CD4-positive, alpha-beta memory T cell (primary cell): ENCODE measurements at regions not wholly inside any gene's neighbourhood (a gene's known extent, or its start where the extent isn't known, plus 50 kb on each side); places are given as distances from the start of the nearest gene placed in this dataset.

Experiments
- CTCF ChIA-PET: fragments of 350-600 bp; sonication (Branson Sonifier 250); formaldehyde crosslinking; loops from one replicate; lab custom pipeline; 2021; ENCODE audit warnings: inconsistent platforms; ENCODE audit not compliant: partially characterized antibody; lab: Charles Lee
- POLR2A ChIA-PET: fragments of 350-600 bp; sonication (Branson Sonifier 250); formaldehyde crosslinking; loops from one replicate; lab custom pipeline; 2021; ENCODE audit not compliant: partially characterized antibody; lab: Charles Lee
- DNase-seq, 5 donors: peaks; one replicate each; pipeline versions ENCODE4 v3.0.0 to v3.0.0-alpha.2; 2020 to 2022; ENCODE audit warnings: mixed read lengths in 1 of 5
- H3K27ac ChIP-seq: one replicate; pipeline ENCODE4 v1.7.0; 2013; ENCODE audit warnings: low read depth, low read length
- H3K27me3 ChIP-seq: 2 replicates; pipeline ENCODE4 v1.7.0; 2013; ENCODE audit warnings: mild to moderate bottlenecking, low read length, moderate library complexity; ENCODE audit not compliant: insufficient read depth
- H3K36me3 ChIP-seq: 2 replicates; pipeline ENCODE4 v1.7.0; 2013; ENCODE audit warnings: mild to moderate bottlenecking, low read length, moderate library complexity; ENCODE audit not compliant: insufficient read depth
- H3K4me1 ChIP-seq: 2 replicates; pipeline ENCODE4 v1.7.0; 2013; ENCODE audit warnings: mild to moderate bottlenecking, low read length, moderate library complexity; ENCODE audit not compliant: insufficient read depth
- H3K4me3 ChIP-seq, 2 donors: one replicate each; pipeline ENCODE4 v1.7.0; 2013; ENCODE audit warnings: low read length in 2 of 2, mild to moderate bottlenecking in 1 of 2
- H3K9me3 ChIP-seq, 2 donors: one replicate each; pipeline ENCODE4 v1.7.0; 2013; ENCODE audit warnings: low read length in 2 of 2, control low read depth in 1 of 2; ENCODE audit not compliant: control insufficient read depth in 1 of 2
- H3K27ac Mint-ChIP-seq, 7 donors: one replicate each; pipeline ENCODE4 v1.8.0; 2020 to 2021; ENCODE audit warnings: mixed read lengths in 7 of 7, mild to moderate bottlenecking in 6 of 7, inconsistent platforms in 3 of 7, moderate library complexity in 3 of 7
- H3K27me3 Mint-ChIP-seq, 2 donors: one replicate each; pipeline ENCODE4 v1.8.0; 2020 to 2021; ENCODE audit warnings: mixed read lengths in 2 of 2
- H3K36me3 Mint-ChIP-seq, 2 donors: one replicate each; pipeline ENCODE4 v1.8.0; 2020 to 2021; ENCODE audit warnings: mixed read lengths in 2 of 2, inconsistent platforms in 1 of 2, mild to moderate bottlenecking in 1 of 2
- H3K4me1 Mint-ChIP-seq, 4 donors: one replicate each; pipeline ENCODE4 v1.8.0; 2020 to 2021; ENCODE audit warnings: mixed read lengths in 4 of 4, mild to moderate bottlenecking in 1 of 4
- H3K4me3 Mint-ChIP-seq, 8 donors: one replicate each; pipeline ENCODE4 v1.8.0; 2020 to 2021; ENCODE audit warnings: mixed read lengths in 8 of 8, mild to moderate bottlenecking in 7 of 8, moderate library complexity in 6 of 8, inconsistent platforms in 3 of 8
- H3K9me3 Mint-ChIP-seq, 8 donors: one replicate each; pipeline ENCODE4 v1.8.0; 2020 to 2021; ENCODE audit warnings: mixed read lengths in 8 of 8, mild to moderate bottlenecking in 5 of 8, inconsistent platforms in 3 of 8, moderate library complexity in 1 of 8
- intact Hi-C: fragments of 100-400 bp; cut with micrococcal nuclease; formaldehyde crosslinking; loops from one replicate; pipeline ENCODE4 v1.15.1; 2023

DNA sequence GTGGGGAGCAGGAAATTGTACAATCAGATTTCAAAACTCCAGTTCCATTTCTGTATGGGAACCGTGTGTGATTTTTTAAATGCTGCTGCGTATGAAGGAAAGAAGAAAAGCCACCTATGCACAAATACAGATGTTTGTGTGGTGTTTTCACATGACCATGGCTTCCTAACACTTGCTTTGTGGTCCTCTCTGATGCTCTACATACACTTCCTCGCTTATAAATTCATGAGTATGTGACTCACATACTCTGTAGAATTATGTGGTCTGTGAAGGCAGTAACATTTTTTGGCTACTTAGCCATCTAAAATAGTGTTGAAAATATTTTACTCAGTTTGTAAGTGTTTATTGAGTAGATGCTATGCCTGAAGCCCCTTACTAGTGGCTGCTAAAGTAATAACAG lies 119.8 kb upstream of the PDE10A start:
- no peak overlapping the region for H3K27ac Mint-ChIP-seq
- Histone ChIP-seq H3K4me3 (no peak overlapping the region), H3K4me1 (no peaks in the 10 kb centered on the region), H3K27ac (no peak overlapping the region), H3K36me3 (no peaks in the 10 kb centered on the region), H3K9me3 (no peaks in the 10 kb centered on the region), H3K27me3 (no peaks in the 10 kb centered on the region)
- no peak for DNase-seq
- ChIA-PET CTCF (no interaction called here), POLR2A (no interaction called here)
- peaks cover 3 to 14% of the 10 kb centered on the region in 2 donors for H3K27me3 Mint-ChIP-seq
- intact Hi-C loops = no loop called here
- H3K36me3 Mint-ChIP-seq = no peaks in the 10 kb centered on the region
- no peak overlapping the region for H3K4me3 Mint-ChIP-seq
- H3K9me3 Mint-ChIP-seq = peaks cover 0 to 2% (median 0%) of the 10 kb centered on the region in 8 donors
- no peaks in the 10 kb centered on the region for H3K4me1 Mint-ChIP-seq

DNA sequence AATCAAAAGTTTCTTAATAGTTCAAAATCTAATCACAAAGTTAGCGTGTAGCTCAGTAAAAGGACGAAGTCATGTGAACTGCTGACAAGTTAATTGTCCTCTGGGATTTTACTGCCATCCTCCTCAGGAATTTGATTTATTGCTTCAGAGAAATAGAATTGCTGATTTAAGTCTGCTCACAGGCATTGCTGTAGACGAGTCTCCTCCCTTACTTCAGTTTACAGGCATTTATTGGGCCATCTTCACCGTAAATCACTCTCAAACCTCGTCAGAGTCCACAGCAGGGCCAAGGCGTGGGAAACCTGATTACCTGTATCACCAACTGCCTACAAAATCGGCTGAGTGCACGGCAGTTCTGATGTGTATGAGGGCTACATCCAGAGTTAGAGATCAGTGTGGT lies 119.1 kb upstream of the PDE10A start:
- Histone ChIP-seq H3K27me3 (no peaks in the 10 kb centered on the region), H3K4me1 (no peaks in the 10 kb centered on the region), H3K4me3 (no peak overlapping the region), H3K9me3 (no peaks in the 10 kb centered on the region), H3K36me3 (no peaks in the 10 kb centered on the region), H3K27ac (no peak overlapping the region)
- Mint-ChIP-seq H3K4me3 (no peak overlapping the region), H3K27ac (no peak overlapping the region), H3K27me3 (peaks cover 2 to 14% of the 10 kb centered on the region in 2 donors), H3K9me3 (peaks cover 0 to 2% (median 0%) of the 10 kb centered on the region in 8 donors), H3K4me1 (no peaks in the 10 kb centered on the region), H3K36me3 (no peaks in the 10 kb centered on the region)
- ChIA-PET POLR2A (no interaction called here), CTCF (no interaction called here)
- intact Hi-C loops = no loop called here
- DNase-seq = no peak

- H3K27me3 ChIP-seq = peaks cover 5% of the 10 kb centered on the region
- no peaks in the 10 kb centered on the region for H3K4me1 ChIP-seq
- Mint-ChIP-seq H3K36me3 (no peaks in the 10 kb centered on the region), H3K4me3 (no peak overlapping the region), H3K4me1 (peaks cover 0 to 2% (median 0%) of the 10 kb centered on the region in 4 donors), H3K27ac (no peak overlapping the region), H3K27me3 (peaks cover 8 to 12% of the 10 kb centered on the region in 2 donors), H3K9me3 (peaks cover 0 to 2% (median 0%) of the 10 kb centered on the region in 8 donors)
- no peak for DNase-seq
- CTCF ChIA-PET = no interaction called here
- H3K36me3 ChIP-seq = no peaks in the 10 kb centered on the region
- no peak overlapping the region for H3K27ac ChIP-seq
- no peaks in the 10 kb centered on the region for H3K9me3 ChIP-seq
- POLR2A ChIA-PET = no interaction called here
- intact Hi-C loops = no loop called here
- H3K4me3 ChIP-seq = no peak overlapping the region
Observed at GRCh38 chr6:165777680-165778079, 114.6 kb upstream of the PDE10A start.

GRCh38 chr6:165776691-165777090 lies 113.7 kb upstream of the PDE10A start:
- H3K4me3 ChIP-seq = no peak overlapping the region
- peaks cover 0 to 2% (median 0%) of the 10 kb centered on the region in 4 donors for H3K4me1 Mint-ChIP-seq
- peaks cover 5% of the 10 kb centered on the region for H3K27me3 ChIP-seq
- POLR2A ChIA-PET = no interaction called here
- H3K27ac Mint-ChIP-seq = no peak overlapping the region
- no peak for DNase-seq
- intact Hi-C loops = no loop called here
- H3K9me3 ChIP-seq = no peaks in the 10 kb centered on the region
- H3K36me3 ChIP-seq = no peaks in the 10 kb centered on the region
- H3K27me3 Mint-ChIP-seq = peaks cover 8 to 12% of the 10 kb centered on the region in 2 donors
- no peak overlapping the region for H3K27ac ChIP-seq
- no peaks in the 10 kb centered on the region for H3K36me3 Mint-ChIP-seq
- CTCF ChIA-PET = no interaction called here
- H3K4me1 ChIP-seq = no peaks in the 10 kb centered on the region
- no peaks in the 10 kb centered on the region for H3K9me3 Mint-ChIP-seq
- no peak overlapping the region for H3K4me3 Mint-ChIP-seq

- no peak for DNase-seq
- Histone ChIP-seq H3K4me1 (no peaks in the 10 kb centered on the region), H3K27ac (no peak overlapping the region), H3K36me3 (no peaks in the 10 kb centered on the region), H3K27me3 (peaks cover 5% of the 10 kb centered on the region), H3K4me3 (no peak overlapping the region), H3K9me3 (no peaks in the 10 kb centered on the region)
- no peaks in the 10 kb centered on the region for H3K9me3 Mint-ChIP-seq
- ChIA-PET POLR2A (no interaction called here), CTCF (no interaction called here)
- H3K4me1 Mint-ChIP-seq = peaks cover 0 to 2% (median 0%) of the 10 kb centered on the region in 4 donors
- no peak overlapping the region for H3K4me3 Mint-ChIP-seq
- peaks cover 8 to 12% of the 10 kb centered on the region in 2 donors for H3K27me3 Mint-ChIP-seq
- intact Hi-C loops = no loop called here
- H3K36me3 Mint-ChIP-seq = no peaks in the 10 kb centered on the region
- H3K27ac Mint-ChIP-seq = no peak overlapping the region
Observed at GRCh38 chr6:165775721-165776120, 112.7 kb upstream of the PDE10A start.

DNA sequence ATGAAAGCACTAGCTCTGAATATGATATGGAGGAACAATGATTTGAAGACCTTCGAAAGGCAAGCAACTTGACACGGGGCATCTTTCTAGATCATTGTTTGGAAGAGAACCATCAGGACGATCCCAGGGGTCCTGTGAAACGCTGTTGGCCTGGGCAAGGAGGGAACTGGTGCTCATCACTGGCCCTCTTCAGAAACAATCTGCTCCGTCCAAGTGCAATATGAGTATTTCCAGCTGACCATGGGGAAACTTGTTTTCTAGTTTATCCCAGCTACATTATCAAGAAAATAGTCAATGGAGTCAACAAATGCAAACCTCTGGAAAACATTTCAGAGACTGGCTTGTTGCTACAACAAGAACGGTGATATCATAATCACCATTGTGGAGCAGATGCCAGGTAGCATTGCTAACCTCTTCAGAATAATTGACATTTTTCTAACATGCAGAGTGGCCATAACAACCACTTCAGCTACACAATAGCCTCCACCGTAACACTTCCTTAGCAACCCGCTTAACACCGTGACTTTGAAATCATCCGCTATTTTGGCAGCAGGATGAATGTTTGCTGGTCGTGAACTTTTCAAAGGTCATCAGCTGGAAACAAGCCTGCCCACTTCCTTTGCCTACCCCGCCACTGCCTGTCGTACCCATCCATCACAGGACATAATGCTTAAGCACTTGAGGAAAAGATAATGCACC lies 112.0 kb upstream of the PDE10A start:
- no peak for DNase-seq
- H3K27ac Mint-ChIP-seq = no peak overlapping the region
- Histone ChIP-seq H3K4me1 (no peaks in the 10 kb centered on the region), H3K27me3 (peaks cover 5% of the 10 kb centered on the region), H3K27ac (no peak overlapping the region), H3K36me3 (no peaks in the 10 kb centered on the region), H3K9me3 (no peaks in the 10 kb centered on the region), H3K4me3 (no peak overlapping the region)
- POLR2A ChIA-PET = no interaction called here
- H3K4me1 Mint-ChIP-seq = peaks cover 0 to 2% (median 0%) of the 10 kb centered on the region in 4 donors
- no peaks in the 10 kb centered on the region for H3K9me3 Mint-ChIP-seq
- no peaks in the 10 kb centered on the region for H3K36me3 Mint-ChIP-seq
- no peak overlapping the region for H3K4me3 Mint-ChIP-seq
- peaks cover 8 to 12% of the 10 kb centered on the region in 2 donors for H3K27me3 Mint-ChIP-seq
- intact Hi-C loops = no loop called here
- CTCF ChIA-PET = no interaction called here

DNA sequence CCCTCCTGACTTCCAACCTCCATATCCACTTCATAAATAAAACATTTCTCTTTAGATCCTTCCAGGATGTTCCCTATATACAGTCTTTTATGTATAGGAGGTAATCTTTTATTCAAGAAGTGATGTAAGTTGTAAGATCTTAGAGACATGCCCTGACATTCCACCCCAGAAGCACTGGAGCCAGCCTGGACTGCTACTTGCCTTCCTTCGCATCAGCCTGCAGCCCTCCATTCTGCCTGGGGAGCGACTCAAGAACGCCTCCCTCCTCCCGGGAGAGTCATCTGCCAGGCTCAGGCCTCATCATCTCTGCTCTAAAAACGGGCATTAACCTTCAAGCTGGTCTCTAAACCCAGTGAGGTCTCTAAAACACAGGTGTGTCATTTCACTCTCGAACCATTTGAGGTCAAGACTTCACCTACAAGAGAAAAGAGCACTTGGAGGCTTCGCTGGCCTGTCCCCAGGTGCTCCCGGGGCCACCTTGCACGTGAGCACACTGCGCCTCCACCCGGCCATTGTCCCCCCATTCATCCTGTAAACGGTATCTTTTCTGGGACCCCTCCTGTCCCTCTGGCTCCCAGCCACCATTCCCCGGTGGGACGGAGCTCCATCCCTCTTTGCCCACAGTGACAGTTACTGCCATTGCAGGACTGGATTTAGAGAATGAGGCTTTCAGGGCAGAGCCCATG lies 107.5 kb upstream of the PDE10A start:
- H3K27me3 ChIP-seq = no peaks in the 10 kb centered on the region
- H3K27ac ChIP-seq = no peak overlapping the region
- ChIA-PET POLR2A (no interaction called here), CTCF (no interaction called here)
- DNase-seq = no peak
- peaks cover 0 to 2% (median 0%) of the 10 kb centered on the region in 4 donors for H3K4me1 Mint-ChIP-seq
- H3K9me3 ChIP-seq = no peaks in the 10 kb centered on the region
- no peaks in the 10 kb centered on the region for H3K36me3 ChIP-seq
- H3K4me3 ChIP-seq = no peak overlapping the region
- intact Hi-C loops = no loop called here
- peaks cover 0 to 2% (median 0%) of the 10 kb centered on the region in 8 donors for H3K9me3 Mint-ChIP-seq
- H3K36me3 Mint-ChIP-seq = no peaks in the 10 kb centered on the region
- H3K27me3 Mint-ChIP-seq = peaks cover 4 to 6% of the 10 kb centered on the region in 2 donors
- H3K27ac Mint-ChIP-seq = no peak overlapping the region
- H3K4me1 ChIP-seq = no peaks in the 10 kb centered on the region
- H3K4me3 Mint-ChIP-seq = no peak overlapping the region
